ENCODE measurements at regions not wholly inside any gene's neighbourhood (a gene's known extent, or its start where the extent isn't known, plus 50 kb on each side); places are given as distances from the start of the nearest gene placed in this dataset.
"Not testable (repeated sequence)": the region's sequence is repeated elsewhere in the genome, so short reads cannot be mapped to it uniquely, and the experiment has no call there.

DNA sequence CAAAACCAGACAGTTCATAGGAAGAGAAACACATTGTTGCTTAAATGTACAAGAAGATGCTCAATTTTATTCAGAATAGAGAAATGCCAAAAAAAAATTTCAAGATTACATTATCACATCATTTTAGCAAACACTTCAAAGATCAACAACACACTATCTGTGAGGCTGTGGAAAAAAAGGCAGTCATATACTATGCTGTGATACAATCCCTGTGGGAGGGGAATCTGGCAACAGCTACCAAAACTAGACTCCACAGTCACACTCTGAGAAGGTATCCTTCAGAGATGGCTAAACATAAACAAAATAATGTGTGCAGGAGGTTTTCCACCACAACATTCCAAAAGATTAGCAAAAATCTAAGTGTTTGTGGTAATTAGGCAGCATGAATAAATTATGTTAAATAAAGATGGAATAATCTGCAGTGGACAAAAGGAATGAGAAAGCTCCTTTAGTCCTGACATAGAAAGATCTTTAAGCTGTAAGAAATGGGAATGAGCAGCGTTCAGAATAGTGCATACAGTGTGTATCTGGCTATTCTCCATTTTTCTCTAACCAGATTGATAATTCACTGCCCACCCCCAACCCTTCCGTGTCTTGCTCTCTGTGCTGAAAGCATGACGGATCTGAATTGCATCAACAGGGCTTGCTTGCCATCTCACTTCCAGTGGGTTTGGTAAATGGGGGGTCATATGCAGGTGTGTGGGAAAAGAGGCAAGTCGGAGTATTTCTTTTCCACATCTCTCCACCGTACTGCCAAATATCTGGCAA is 329.6 kb downstream of the MBD2 start:
- in situ Hi-C loops (cut with HindIII; ENCODE audit: low pct_unique_long_range_greater_than_20kb, low sequenced_read_pairs): no loop called here
- TF ChIP-seq JUND (IDR thresholded peaks at IDR 0.05; ENCODE audit: low read depth): no peak
- DNase-seq (ENCODE audit: low read depth in 1 of 2, low spot score in 1 of 2): no peak

DNA sequence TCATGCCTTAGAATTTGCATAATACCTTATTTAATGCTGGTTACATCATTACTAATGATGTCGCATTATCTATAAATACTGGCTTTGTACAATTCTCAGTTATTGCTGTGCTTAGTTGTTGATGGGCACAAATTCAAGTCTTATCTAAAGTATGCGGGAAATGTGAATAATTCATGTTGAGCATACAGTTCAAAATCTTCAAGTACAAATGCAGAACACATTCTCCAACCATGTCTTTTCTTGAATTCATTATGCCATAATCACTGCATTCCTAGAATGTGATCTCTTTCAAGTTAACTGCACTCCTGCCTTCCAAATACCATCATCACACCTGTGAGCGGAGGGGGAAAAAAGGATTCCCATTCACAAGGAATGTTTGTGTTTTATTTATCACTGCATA is 337.0 kb downstream of the MBD2 start:
- DNase-seq (ENCODE audit: low read depth in 1 of 2, low spot score in 1 of 2): no peak
- in situ Hi-C loops (cut with HindIII; ENCODE audit: low pct_unique_long_range_greater_than_20kb, low sequenced_read_pairs): no loop called here

DNA sequence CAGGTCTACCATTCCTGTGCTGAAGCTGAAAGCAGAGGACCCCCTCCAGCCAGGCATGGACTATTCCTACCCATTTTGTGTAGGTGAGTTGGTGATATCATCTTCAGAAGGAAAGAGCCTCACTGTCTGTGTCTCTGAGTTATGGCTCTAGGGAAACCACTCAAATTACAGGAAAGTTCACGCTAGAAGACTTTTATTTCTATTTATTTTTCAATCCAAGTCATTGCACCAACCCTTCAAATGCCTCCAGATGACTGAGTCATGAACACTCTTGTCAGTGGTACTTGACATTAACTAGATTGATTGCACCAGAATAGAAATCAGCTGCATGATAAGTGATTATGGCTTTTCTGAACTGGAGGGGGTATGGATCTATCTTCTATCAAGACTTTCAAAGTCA is 338.4 kb downstream of the MBD2 start:
- in situ Hi-C loops (cut with HindIII; ENCODE audit: low pct_unique_long_range_greater_than_20kb, low sequenced_read_pairs): no loop called here
- no peak for DNase-seq (ENCODE audit: low read depth in 1 of 2, low spot score in 1 of 2)
- TF ChIP-seq JUND (IDR thresholded peaks at IDR 0.05; ENCODE audit: low read depth): no peak

More for the DNA sequence above, 337.0 kb downstream of the MBD2 start:
- no peak for TF ChIP-seq JUND (IDR thresholded peaks at IDR 0.05; ENCODE audit: low read depth)

DNA sequence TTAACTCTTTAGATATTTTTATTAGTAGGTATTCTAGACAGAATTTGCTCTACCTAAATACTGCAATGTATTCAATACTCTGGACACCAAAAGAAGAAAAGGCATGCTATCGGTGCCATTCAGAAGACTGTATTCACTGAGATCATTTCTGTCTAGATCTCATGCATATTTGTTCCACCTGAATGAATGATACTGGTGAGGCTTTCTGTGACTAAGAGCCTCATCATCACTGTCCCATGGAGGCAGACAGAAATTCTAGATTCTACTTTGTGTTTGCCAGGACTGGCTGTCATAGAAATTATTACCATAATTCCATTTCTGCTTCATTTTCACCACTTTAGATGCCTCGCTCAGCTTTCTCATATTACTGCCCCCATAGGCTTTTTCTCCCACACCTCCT is 340.7 kb downstream of the MBD2 start:
- TF ChIP-seq JUND (IDR thresholded peaks at IDR 0.05; ENCODE audit: low read depth): no peak
- in situ Hi-C loops (cut with HindIII; ENCODE audit: low pct_unique_long_range_greater_than_20kb, low sequenced_read_pairs): no loop called here
- DNase-seq (ENCODE audit: low read depth in 1 of 2, low spot score in 1 of 2): no peak

DNA sequence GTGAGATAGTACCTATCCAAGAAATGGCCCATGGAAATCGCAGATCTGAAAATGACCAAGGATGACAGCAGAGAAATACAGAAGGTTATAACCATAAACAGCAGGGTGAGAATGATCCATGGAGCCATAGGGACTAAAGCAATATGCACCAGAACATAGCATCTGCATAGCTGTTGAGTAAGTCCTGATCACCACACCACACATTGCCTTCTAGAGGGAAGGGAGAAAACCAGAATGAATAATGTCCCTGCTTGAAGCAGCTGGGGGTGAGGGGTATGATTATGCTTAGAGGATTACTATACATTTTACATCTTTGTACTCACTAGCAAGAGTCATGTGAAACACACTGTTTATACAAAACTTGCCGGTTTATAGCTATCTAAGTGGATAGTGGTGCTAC is 350.4 kb downstream of the MBD2 start:
- DNase-seq (ENCODE audit: low read depth in 1 of 2, low spot score in 1 of 2): no peak
- in situ Hi-C loops (cut with HindIII; ENCODE audit: low pct_unique_long_range_greater_than_20kb, low sequenced_read_pairs): no loop called here
- no peak for TF ChIP-seq JUND (IDR thresholded peaks at IDR 0.05; ENCODE audit: low read depth)

DNA sequence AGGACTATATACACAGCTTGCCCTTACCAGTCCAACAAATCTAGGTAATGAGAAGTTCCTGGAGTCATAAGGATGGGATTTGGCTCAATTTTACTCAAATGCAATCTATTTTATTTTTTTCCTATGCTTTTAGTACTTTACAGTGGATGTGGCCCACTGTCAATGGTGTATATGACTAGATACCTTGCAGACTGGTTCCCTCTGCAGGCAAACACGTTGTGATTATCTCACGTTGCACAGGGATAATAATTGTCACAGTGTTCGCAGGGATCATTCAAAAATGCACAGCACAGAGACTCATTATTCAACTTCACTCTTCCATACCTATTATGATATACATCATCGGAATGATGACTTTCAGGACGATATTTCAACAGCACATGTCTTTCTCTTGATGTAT is 359.7 kb downstream of the MBD2 start:
- no peak for TF ChIP-seq JUND (IDR thresholded peaks at IDR 0.05; ENCODE audit: low read depth)
- peak in 1 of 2 experiments; percentile 42 for DNase-seq (ENCODE audit: low read depth in 1 of 2, low spot score in 1 of 2)

DNA sequence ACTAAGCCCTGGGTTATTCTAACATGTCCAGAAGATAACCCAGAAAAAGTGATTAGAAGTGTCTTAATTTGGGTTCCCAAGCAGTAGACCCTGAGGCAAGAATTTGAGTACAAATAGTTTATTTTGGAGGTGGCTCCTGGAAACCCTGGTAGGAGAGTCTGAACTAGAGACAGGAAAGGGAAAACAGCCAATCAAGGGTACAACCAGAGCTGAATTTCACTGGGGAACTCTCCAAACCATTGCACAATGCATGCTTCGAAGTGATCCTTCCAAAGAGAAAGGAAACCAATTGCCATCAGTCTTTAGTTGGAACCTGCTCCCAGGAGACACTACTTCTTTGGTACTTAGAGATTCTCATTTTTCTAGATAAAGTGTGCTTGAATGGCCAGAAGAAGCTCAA is 361.5 kb downstream of the MBD2 start:
- DNase-seq (ENCODE audit: low read depth in 1 of 2, low spot score in 1 of 2): no peak
- TF ChIP-seq JUND (IDR thresholded peaks at IDR 0.05; ENCODE audit: low read depth): no peak
- in situ Hi-C loops (cut with HindIII; ENCODE audit: low pct_unique_long_range_greater_than_20kb, low sequenced_read_pairs): no loop called here

More for the DNA sequence above, 359.7 kb downstream of the MBD2 start:
- in situ Hi-C loops (cut with HindIII; ENCODE audit: low pct_unique_long_range_greater_than_20kb, low sequenced_read_pairs): no loop called here

DNA sequence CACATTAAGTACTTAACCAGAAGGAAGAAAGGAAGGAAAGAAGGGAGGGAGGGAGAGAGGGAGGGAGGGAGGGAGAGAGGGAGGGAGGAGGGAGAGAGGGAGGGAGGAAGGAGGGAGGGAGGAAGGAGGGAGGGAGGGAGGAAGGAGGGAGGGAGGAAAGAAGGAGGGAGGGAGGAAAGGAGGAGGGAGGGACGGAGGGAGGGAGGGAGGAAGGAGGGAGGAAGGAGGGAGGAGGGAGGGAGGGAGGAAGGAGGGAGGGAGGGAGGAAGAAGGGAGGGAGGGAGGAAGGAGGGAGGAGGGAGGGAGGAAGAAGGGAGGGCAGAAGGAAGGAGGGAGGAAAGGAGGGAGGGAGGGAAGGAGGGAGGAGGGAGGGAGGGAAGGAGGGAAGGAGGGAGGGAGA is 363.3 kb downstream of the MBD2 start:
- in situ Hi-C loops (cut with HindIII; ENCODE audit: low pct_unique_long_range_greater_than_20kb, low sequenced_read_pairs): no loop called here
- no peak for DNase-seq (ENCODE audit: low read depth in 1 of 2, low spot score in 1 of 2)
- no peak for TF ChIP-seq JUND (IDR thresholded peaks at IDR 0.05; ENCODE audit: low read depth)

DNA sequence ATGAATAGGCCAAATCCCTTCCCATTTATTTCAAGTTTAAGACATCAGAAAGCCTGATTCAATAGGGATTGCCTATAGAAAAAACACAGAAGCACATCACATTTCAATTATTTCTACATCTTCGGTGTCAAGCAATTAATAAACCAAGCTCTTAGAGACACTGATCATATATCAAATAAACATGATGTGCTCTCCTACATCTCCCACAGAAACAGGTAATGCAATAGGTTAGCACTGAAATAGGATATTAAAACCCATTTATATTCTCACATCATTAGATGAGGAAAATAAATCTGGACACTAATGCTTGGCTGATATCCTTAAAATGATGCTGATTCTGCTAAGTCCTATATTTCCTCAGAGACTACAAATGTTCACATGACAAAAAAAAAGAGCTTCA is 364.7 kb downstream of the MBD2 start:
- TF ChIP-seq JUND (IDR thresholded peaks at IDR 0.05; ENCODE audit: low read depth): no peak
- no peak for DNase-seq (ENCODE audit: low read depth in 1 of 2, low spot score in 1 of 2)
- in situ Hi-C loops (cut with HindIII; ENCODE audit: low pct_unique_long_range_greater_than_20kb, low sequenced_read_pairs): no loop called here

DNA sequence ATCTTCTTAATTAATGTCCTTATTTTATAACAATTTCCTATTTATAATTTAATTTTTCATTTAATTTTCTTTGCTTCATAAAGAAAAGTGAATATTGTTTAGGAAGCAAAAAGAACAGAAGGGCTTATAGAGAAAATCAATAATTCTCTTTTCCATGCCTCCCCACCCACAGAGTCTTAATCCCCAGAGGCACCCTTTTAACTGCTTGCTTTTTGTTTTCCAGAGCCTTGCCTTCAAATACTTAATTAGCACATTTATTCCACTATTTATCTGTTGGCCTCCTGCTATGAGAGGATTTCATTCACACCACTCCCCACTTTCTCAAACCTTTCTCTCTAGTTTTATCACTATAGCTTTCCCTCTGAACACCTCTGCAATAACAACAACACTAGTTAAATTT is 373.6 kb downstream of the MBD2 start:
- no peak for TF ChIP-seq JUND (IDR thresholded peaks at IDR 0.05; ENCODE audit: low read depth)
- in situ Hi-C loops (cut with HindIII; ENCODE audit: low pct_unique_long_range_greater_than_20kb, low sequenced_read_pairs): no loop called here
- DNase-seq (ENCODE audit: low read depth in 1 of 2, low spot score in 1 of 2): no peak

DNA sequence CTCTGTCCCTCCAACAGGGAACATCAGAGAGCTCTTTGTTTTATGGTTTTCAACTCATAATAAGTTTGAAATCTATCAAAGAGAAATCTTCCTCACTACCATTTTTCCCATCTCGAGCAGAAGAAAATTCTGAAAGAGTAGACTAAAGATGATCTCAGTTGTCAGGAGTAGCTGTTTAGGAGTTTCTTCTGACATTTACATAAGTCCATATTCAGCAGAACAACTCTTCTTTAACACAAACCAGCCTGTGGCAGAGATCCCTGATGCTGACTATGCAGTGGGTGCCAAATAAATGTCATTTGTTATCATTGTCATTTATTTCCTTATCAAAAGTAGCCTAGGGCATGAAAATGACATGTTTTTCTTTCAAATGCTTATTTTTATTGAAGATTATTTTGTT is 380.7 kb downstream of the MBD2 start:
- DNase-seq (ENCODE audit: low read depth in 1 of 2, low spot score in 1 of 2): no peak
- TF ChIP-seq JUND (IDR thresholded peaks at IDR 0.05; ENCODE audit: low read depth): no peak
- in situ Hi-C loops (cut with HindIII; ENCODE audit: low pct_unique_long_range_greater_than_20kb, low sequenced_read_pairs): no loop called here

DNA sequence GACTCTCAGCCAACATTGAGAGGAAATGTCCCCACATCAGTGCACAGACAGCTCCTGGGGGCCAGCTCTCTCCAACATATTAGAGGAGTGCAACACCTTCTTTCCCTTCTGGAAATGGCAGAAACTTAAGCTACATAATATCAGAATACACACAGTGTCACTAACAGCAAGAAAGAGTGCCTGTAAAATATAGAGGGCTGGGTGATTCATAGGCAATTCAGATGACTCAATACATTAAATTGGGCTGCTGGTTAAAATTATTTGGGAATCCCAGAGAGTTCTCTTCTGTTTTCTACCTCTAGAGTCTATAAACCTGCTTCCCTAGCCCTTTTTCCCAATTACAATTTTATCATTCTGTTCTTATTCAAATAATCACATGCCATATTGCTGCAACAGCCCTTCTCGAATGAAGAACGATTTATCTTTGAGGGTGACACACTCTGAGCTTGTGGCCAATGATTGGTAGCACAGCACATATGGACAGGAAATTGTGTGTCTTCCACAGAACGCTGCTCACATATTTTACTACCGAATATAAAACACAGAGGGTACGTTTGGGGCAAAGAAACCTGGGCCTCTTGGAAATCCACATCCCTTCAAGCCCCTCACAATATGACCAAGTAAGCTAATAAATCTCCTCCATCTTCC is 381.2 kb downstream of the MBD2 start:
- no peak for DNase-seq (ENCODE audit: low read depth in 1 of 2, low spot score in 1 of 2)
- no peak for TF ChIP-seq JUND (IDR thresholded peaks at IDR 0.05; ENCODE audit: low read depth)
- in situ Hi-C loops (cut with HindIII; ENCODE audit: low pct_unique_long_range_greater_than_20kb, low sequenced_read_pairs): no loop called here

DNA sequence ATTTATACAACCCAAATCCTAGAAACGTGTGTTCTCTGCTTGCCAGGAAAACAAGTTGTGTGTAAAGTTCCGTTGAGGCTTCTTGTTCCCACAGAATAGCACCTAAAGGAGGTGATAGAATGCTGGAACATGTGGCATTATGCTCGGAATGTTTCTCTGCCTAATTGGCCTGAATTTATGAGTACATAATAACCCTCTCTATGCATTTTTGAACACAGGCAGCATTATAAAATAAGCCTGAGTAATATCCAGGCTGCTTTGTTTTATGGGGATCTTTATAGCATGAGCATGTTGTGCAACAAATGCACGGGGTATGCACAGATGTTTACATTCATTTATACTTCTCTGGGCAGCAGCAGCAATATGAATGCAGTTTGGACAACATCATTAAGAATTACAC is 385.7 kb downstream of the MBD2 start:
- DNase-seq (ENCODE audit: low read depth in 1 of 2, low spot score in 1 of 2): no peak
- in situ Hi-C loops (cut with HindIII; ENCODE audit: low pct_unique_long_range_greater_than_20kb, low sequenced_read_pairs): no loop called here
- no peak for TF ChIP-seq JUND (IDR thresholded peaks at IDR 0.05; ENCODE audit: low read depth)

DNA sequence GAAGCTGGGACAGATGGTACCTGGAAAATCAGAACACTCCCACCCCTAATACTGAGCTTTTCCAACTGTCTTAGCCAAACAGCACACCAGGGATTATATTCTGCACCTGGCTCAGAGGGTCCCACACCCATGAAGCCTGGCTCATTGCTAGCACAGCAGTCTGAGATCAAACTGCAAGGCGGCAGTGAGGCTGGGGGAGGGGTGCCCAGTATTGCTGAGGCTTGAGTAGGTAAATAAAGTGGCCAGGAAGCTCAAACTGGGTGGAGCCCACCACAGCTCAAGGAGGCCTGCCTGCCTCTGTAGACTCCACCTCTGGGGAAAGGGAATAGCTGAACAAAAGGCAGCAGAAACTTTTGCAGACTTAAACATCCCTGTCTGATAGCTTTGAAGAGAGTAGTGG is 403.3 kb downstream of the MBD2 start:
- DNase-seq (ENCODE audit: low read depth in 1 of 2, low spot score in 1 of 2); in situ Hi-C loops (cut with HindIII; ENCODE audit: low pct_unique_long_range_greater_than_20kb, low sequenced_read_pairs): not testable (repeated sequence)
